Left kidney (tissue), 1 donor: ENCODE measurements at regions not wholly inside any gene's neighbourhood (a gene's known extent, or its start where the extent isn't known, plus 50 kb on each side); places are given as distances from the start of the nearest gene placed in this dataset.
A peak's percentile ranks its signal among the peaks of the same experiment; 100 is the strongest.

Experiments
- DNase-seq: peaks from one replicate; pipeline ENCODE4 v3.0.0-alpha.2; 2013

GRCh38 chr1:244948416-244948815 lies 84.1 kb upstream of the HNRNPU start:
- DNase-seq = no peak

GRCh38 chr1:244945109-244945671 lies 80.8 kb upstream of the HNRNPU start:
- DNase-seq = no peak

GRCh38 chr1:244941121-244941520 lies 76.8 kb upstream of the HNRNPU start:
- no peak for DNase-seq

- no peak for DNase-seq
These were observed 72.8 kb upstream of the HNRNPU start for GRCh38 chr1:244937099-244937498.

- DNase-seq = no peak
These were observed 56.8 kb upstream of the HNRNPU start for GRCh38 chr1:244920911-244921761.

- DNase-seq = no peak
These were observed 55.3 kb upstream of the HNRNPU start for GRCh38 chr1:244919320-244920282.

GRCh38 chr1:244918421-244919319 lies 54.3 kb upstream of the HNRNPU start:
- peak; percentile 62 for DNase-seq

- no peak for DNase-seq
These were observed 52.8 kb upstream of the HNRNPU start for GRCh38 chr1:244917073-244917670.

- no peak for DNase-seq
These were observed 51.4 kb upstream of the HNRNPU start for GRCh38 chr1:244915736-244916135.

- no peak for DNase-seq
These were observed 50.4 kb upstream of the HNRNPU start for GRCh38 chr1:244914761-244915160.
